ENCODE measurements at regions not wholly inside any gene's neighbourhood (a gene's known extent, or its start where the extent isn't known, plus 50 kb on each side); places are given as distances from the start of the nearest gene placed in this dataset.

GRCh38 chr2:12273111-12273510 is 443.6 kb upstream of the TRIB2 start:
- no peak overlapping the region for H3K4me3 ChIP-seq
- H3K4me1 ChIP-seq = peaks cover 0 to 13% (median 7%) of the 10 kb centered on the region in 4 donors
- no peaks in the 10 kb centered on the region for H3K36me3 ChIP-seq
- no peak for DNase-seq
- intact Hi-C loops (cut with DNase I) = no loop called here
- no peak overlapping the region for H3K27ac ChIP-seq
- WGBS, 2 donors = 45% methylated on average over 1 of the region's 1 CpG
- H3K27me3 ChIP-seq = no peaks in the 10 kb centered on the region
- TF ChIP-seq POLR2A (IDR thresholded peaks at IDR 0.05) (no peak), EP300 (IDR thresholded peaks at IDR 0.05) (no peak), POLR2AphosphoS5 (IDR thresholded peaks at IDR 0.05) (no peak)
- TF ChIP-seq, protein P1, sequence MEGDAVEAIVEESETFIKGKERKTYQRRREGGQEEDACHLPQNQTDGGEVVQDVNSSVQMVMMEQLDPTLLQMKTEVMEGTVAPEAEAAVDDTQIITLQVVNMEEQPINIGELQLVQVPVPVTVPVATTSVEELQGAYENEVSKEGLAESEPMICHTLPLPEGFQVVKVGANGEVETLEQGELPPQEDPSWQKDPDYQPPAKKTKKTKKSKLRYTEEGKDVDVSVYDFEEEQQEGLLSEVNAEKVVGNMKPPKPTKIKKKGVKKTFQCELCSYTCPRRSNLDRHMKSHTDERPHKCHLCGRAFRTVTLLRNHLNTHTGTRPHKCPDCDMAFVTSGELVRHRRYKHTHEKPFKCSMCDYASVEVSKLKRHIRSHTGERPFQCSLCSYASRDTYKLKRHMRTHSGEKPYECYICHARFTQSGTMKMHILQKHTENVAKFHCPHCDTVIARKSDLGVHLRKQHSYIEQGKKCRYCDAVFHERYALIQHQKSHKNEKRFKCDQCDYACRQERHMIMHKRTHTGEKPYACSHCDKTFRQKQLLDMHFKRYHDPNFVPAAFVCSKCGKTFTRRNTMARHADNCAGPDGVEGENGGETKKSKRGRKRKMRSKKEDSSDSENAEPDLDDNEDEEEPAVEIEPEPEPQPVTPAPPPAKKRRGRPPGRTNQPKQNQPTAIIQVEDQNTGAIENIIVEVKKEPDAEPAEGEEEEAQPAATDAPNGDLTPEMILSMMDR (IDR thresholded peaks at IDR 0.05) = no peak
- H3K9me3 ChIP-seq = no peaks in the 10 kb centered on the region

- Histone ChIP-seq H3K27ac (no peak overlapping the region), H3K36me3 (no peaks in the 10 kb centered on the region), H3K4me1 (peaks cover 0 to 13% (median 7%) of the 10 kb centered on the region in 4 donors), H3K9me3 (no peaks in the 10 kb centered on the region), H3K27me3 (no peaks in the 10 kb centered on the region), H3K4me3 (no peak overlapping the region)
- intact Hi-C loops (cut with DNase I) = no loop called here
- TF ChIP-seq POLR2A (IDR thresholded peaks at IDR 0.05) (no peak), EP300 (IDR thresholded peaks at IDR 0.05) (no peak), POLR2AphosphoS5 (IDR thresholded peaks at IDR 0.05) (no peak)
- TF ChIP-seq, protein P1 (IDR thresholded peaks at IDR 0.05) = no peak
- no peak for DNase-seq
- WGBS, 2 donors = 94 to 96% methylated on average over 1 of the region's 1 CpG
Measured at GRCh38 chr2:12274591-12274990, 442.1 kb upstream of the TRIB2 start.

GRCh38 chr2:12277241-12278034 is 439.3 kb upstream of the TRIB2 start:
- Histone ChIP-seq H3K9me3 (no peaks in the 10 kb centered on the region), H3K27me3 (no peaks in the 10 kb centered on the region), H3K36me3 (no peaks in the 10 kb centered on the region), H3K4me3 (no peak overlapping the region), H3K27ac (peak overlapping the region in 1 of 4 donors; percentile 13), H3K4me1 (peaks cover 0 to 13% (median 7%) of the 10 kb centered on the region in 4 donors)
- DNase-seq = no peak
- intact Hi-C loops (cut with DNase I) = no loop called here
- TF ChIP-seq POLR2A (IDR thresholded peaks at IDR 0.05) (no peak), POLR2AphosphoS5 (IDR thresholded peaks at IDR 0.05) (no peak), EP300 (IDR thresholded peaks at IDR 0.05) (no peak)
- TF ChIP-seq, protein P1 (IDR thresholded peaks at IDR 0.05) = no peak
- 56 to 88% methylated on average over 7 of the region's 7 CpGs for WGBS, 2 donors

- H3K27ac ChIP-seq = no peak overlapping the region
- 79 to 88% methylated on average over 4 of the region's 4 CpGs for WGBS, 2 donors
Measured at GRCh38 chr2:12278217-12278750, 438.5 kb upstream of the TRIB2 start.

More at GRCh38 chr2:12278217-12278750, 438.5 kb upstream of the TRIB2 start:
- no peak overlapping the region for H3K4me3 ChIP-seq
- peaks cover 0 to 13% (median 7%) of the 10 kb centered on the region in 4 donors for H3K4me1 ChIP-seq
- no peak for TF ChIP-seq EP300 (IDR thresholded peaks at IDR 0.05)
- TF ChIP-seq POLR2A (IDR thresholded peaks at IDR 0.05) = no peak
- no peak for TF ChIP-seq POLR2AphosphoS5 (IDR thresholded peaks at IDR 0.05)
- TF ChIP-seq, protein P1 (IDR thresholded peaks at IDR 0.05) = no peak
- no peaks in the 10 kb centered on the region for H3K36me3 ChIP-seq
- intact Hi-C loops (cut with DNase I) = no loop called here
- no peaks in the 10 kb centered on the region for H3K9me3 ChIP-seq
- no peaks in the 10 kb centered on the region for H3K27me3 ChIP-seq
- no peak for DNase-seq
